NCI-H2227 treated with DMSO at 0.1 percent for 48 hours (cell line): ENCODE measurements at regions not wholly inside any gene's neighbourhood (a gene's known extent, or its start where the extent isn't known, plus 50 kb on each side); places are given as distances from the start of the nearest gene placed in this dataset.

Source experiments
- DNase-seq: peaks from one replicate; lab custom pipeline; 2025; lab: John Stamatoyannopoulos, UW

DNA sequence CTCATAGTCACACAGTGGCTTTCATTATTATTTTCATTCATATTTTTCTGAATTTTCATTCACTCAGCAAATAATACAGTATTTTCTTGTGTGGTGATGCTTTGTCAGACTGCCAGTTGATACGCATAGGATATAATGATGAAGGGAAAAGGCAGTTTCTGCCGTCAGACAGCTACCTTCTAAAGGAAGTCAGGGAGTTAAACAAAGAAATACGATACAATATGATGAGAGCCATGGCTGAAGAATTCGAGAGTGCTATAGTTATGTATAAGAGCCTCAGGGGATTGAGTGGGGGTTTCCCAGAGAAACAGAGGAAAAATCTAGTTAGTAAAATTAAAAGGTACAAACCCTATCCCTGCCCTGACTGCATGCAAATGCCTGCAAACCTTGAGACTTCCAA, 479.1 kb downstream of the OLFM4 start:
- no peak for DNase-seq

DNA sequence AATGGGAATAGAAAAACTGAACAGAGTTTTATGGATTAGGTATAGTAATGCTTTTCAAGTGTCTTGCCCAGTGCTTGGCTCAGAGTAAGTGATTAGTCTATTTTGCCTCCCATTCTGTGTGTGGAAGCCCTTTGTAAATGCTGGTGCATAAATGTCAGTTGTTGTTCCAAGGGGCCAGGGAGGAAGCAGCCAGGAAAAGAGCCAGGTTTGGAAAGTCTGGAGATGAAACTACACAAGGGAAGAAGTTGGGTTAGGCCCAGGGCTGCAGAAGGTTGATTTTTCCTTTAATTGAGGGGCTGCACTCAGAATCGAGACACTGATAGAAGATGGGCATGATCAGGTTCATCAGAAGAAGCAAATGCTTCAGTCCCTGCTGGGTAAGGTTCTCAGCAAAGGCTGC, 484.0 kb downstream of the OLFM4 start:
- no peak for DNase-seq

DNA sequence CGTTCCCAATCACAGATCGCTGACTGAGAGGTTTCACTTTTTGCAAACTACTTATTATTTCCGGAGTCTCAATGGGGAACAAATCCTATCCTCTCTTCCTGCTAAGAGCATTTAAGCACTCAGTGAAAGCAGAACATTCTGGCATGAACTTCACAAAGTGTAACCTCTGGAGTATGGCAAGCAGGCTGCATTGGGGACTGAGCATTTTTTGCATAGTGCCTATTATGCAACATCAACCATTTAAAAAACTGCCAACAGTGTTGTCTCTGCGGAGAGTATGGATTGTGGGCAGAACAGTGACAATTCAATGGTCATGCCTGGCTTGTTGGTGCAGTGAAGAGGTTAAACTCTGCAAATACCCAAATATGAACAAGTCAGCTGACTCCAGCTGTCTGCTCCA, 484.6 kb downstream of the OLFM4 start:
- no peak for DNase-seq

DNA sequence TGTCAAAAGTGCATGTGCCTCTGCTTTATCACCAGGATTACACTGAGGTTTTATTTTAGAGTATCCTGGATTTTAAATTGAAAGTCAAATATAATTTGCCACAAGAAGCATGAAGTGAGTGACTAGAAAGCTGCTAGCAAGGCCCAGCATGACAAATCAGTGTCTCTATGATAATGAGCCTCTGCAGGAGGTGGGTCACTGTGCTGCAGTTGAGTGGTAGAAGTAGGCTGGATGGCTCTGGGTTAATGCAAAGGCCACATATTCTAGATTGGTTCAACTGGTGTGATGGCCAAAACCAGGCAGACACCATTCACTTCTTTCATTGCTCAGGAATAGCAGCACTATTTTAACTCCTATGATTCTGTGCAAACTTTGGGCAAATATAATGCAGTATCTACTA, 491.5 kb downstream of the OLFM4 start:
- no peak for DNase-seq

DNA sequence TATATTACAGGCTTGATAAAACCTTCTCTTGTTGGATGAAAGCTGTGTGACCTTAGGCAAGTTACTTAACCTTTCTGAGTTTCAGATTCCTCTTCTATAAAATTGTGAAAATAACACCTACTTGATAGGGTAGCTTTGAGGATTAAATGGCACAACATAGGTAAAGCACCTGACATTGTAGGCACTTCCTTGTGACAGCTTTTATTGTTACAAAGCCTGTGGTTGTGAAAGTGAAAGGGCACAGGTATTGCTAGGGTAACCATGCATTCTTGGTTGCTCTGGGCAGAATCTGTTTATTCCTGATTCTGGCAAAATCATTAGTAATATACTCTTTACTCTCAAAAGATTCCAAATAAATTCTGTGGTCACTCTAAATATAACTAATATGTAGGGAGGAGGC, 493.4 kb downstream of the OLFM4 start:
- no peak for DNase-seq

- no peak for DNase-seq
These were observed 509.0 kb downstream of the OLFM4 start for GRCh38 chr13:53537586-53537985.

DNA sequence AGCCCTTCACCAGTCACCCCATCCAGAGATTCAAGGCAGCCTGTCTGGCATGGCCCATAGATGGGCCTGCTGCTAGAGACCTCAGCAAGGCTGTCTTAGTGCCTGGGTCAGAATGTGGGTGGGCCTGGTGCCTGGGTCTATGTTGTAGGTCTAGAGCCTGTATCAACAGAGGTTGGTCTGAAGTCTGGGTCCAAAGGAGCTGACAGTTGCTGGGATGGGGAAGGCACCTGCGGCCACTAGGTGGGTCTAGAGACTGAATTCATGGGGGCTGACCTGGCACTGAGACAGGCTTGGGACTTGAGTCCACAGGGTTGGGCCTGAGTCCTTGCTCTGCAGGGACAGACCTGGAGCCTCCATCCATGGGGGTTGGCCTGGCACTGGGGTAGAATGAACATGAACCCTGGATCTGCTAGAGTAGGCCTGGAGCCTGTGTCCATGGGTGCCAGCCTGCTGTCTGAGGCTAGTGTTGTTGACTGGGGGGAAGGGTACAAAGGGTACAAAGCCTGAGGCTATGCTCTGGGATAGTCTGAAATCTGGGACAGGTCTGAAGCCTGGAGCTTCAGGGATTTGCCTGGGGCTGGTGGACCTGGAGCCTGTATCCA, 516.8 kb downstream of the OLFM4 start:
- DNase-seq = no peak

- DNase-seq = no peak
These were observed 531.9 kb downstream of the OLFM4 start for GRCh38 chr13:53560556-53560955.

GRCh38 chr13:53562419-53562818, 533.8 kb downstream of the OLFM4 start:
- no peak for DNase-seq

GRCh38 chr13:53568491-53568890, 539.9 kb downstream of the OLFM4 start:
- DNase-seq = no peak

- DNase-seq = no peak
These were observed 540.8 kb downstream of the OLFM4 start for GRCh38 chr13:53569453-53569852.

DNA sequence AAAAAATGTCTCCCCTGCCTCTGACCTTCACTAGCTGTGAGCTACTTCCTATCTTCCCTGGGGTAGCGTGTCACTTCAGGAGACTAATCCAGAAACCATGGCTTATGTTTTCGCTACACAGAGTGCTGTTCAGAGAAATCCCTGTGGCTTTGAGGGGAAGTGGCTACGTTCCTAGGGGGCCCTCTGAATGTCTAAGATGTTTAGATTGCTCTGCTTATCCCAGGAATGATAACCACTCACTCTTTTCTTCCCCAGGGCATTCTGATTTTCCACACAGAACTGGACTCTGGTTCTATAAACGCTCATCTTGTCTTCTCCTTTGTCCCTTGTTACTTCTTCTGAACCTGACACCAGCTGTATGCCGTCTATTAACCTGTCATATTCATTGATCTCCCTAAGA, 572.5 kb downstream of the OLFM4 start:
- DNase-seq = no peak

DNA sequence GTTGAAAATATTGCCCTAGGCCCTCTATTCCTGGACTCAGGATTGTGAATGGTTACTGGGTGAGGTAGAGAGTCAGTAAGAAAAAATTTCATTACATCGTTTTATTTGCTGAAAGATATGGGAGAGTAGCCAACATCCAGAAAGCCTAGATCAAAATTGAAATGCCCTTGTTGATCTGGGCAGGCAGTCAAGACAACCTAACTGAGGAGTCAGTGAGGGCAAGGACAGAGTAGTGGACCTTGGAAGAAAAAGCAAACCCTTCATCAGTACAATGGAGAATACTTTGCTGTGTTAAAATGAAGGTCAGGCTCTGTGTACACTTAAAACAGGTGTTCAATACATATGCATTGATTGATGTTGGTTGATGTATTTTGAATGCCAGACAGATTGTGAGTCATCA, 576.7 kb downstream of the OLFM4 start:
- no peak for DNase-seq

DNA sequence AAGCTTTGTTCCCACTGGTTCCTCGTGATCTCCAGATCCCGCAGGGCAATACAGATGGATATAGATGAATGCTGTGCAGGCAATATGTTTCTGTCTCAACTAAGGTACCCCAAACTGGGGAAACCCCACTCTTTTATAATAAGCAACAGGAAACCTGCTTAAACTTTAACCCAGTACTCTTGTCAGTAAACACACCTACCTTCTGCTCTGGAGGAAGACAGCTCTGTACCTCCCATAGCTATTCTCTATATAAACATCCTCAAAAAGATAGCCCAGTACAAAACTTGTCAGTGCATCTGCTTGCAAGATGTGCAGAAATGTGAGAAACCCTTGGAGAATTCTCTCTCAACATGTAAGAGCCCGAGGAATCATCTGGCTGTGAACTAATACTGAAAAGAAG, 583.6 kb downstream of the OLFM4 start:
- no peak for DNase-seq

DNA sequence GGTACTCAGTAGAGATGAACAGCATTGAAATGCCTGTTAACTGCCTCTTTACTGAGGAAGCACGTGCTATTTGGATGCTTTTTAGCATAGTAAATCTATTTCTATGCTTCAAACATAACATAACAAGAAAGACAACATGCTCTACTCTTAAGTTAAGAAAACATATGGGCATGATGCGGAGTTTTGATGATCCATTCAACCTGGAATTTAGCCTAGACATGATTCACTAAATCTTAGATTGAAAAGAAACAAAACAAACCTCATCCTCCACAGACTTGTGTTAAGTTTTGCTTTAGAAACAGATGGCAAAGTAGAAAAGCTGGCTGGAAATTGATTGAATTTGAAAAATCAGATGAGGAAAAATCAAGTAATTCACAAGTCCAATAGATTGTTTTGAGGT, 593.8 kb downstream of the OLFM4 start:
- DNase-seq = no peak

- DNase-seq = no peak
These were observed 594.5 kb downstream of the OLFM4 start for GRCh38 chr13:53623146-53623545.

- DNase-seq = no peak
These were observed 602.9 kb downstream of the OLFM4 start for GRCh38 chr13:53631511-53631910.

- DNase-seq = no peak
These were observed 609.4 kb downstream of the OLFM4 start for GRCh38 chr13:53638040-53638439.

GRCh38 chr13:53642306-53642705, 613.7 kb downstream of the OLFM4 start:
- DNase-seq = no peak

GRCh38 chr13:53648673-53649072, 620.1 kb downstream of the OLFM4 start:
- no peak for DNase-seq

DNA sequence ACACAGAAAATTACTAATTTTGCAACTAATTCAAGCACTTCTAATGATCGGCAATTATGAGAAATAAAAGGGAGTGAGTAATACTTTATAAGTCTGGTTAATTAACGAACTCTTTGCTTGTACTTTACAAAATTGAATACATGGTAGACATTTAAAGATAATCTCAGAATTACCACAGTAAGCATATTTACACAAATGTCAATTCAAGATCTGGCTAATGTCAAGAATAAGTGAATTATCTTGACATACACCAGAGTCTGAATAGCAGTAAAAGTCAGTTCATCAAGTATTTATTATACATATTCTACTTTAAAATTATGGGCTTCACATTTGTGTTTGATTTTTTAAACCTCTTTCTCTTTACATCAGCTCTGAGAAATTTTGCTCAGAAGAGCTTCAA, 643.4 kb downstream of the OLFM4 start:
- no peak for DNase-seq

GRCh38 chr13:53683146-53683545, 654.5 kb downstream of the OLFM4 start:
- no peak for DNase-seq

DNA sequence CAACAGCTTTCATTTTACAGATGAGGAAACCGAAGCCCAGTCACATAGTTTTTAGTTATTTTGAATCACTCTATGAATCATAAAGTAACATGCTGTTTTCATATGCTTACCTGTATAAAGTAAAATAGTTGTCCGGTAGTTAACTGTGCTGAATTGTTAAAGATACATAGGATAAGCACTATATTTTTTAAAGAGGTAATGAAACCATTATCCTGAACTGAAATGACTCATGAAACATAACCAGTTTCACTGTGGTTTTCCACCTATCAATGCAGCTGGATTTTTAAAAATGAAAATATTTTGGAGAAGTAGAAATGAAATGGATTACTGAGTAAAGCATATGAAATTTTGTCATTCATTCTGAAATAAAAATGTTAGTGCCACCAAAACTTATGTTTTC, 655.0 kb downstream of the OLFM4 start:
- no peak for DNase-seq

- no peak for DNase-seq
These were observed 662.8 kb downstream of the OLFM4 start for GRCh38 chr13:53691417-53691816.
